ENCODE measurements at regions not wholly inside any gene's neighbourhood (a gene's known extent, or its start where the extent isn't known, plus 50 kb on each side); places are given as distances from the start of the nearest gene placed in this dataset.

GRCh38 chr3:101141135-101141534 is 147.9 kb upstream of the ABI3BP start:
- TF ChIP-seq CTCF (IDR thresholded peaks at IDR 0.05; ENCODE audit: extremely low read depth in 1 of 2, insufficient read depth in 1 of 2, low read depth in 1 of 2, low read length in 2 of 2) (no peak), EZH2 (IDR thresholded peaks at IDR 0.05; ENCODE audit: borderline replicate concordance, low read depth, low read length, severe bottlenecking) (no peak), POLR2A (IDR thresholded peaks at IDR 0.05; ENCODE audit: low read depth, low read length) (no peak), POLR2AphosphoS5 (IDR thresholded peaks at IDR 0.05; ENCODE audit: insufficient read depth, low read depth, low read length) (no peak), MAX (IDR thresholded peaks at IDR 0.05; ENCODE audit: insufficient read depth, insufficient read length) (no peak), GATA2 (IDR thresholded peaks at IDR 0.05; ENCODE audit: insufficient read depth, insufficient read length, low read depth, low read length) (no peak), FOS (IDR thresholded peaks at IDR 0.05; ENCODE audit: borderline replicate concordance, insufficient read depth, low read length) (no peak), MYC (IDR thresholded peaks at IDR 0.05; ENCODE audit: low read depth, low read length) (no peak)
